Small intestine (tissue), 7 donors: ENCODE measurements at regions not wholly inside any gene's neighbourhood (a gene's known extent, or its start where the extent isn't known, plus 50 kb on each side); places are given as distances from the start of the nearest gene placed in this dataset.

Experiments used
- DNase-seq, 2 donors: peaks; one replicate each; pipeline versions ENCODE4 v3.0.0 to v3.0.0-alpha.2; 2013
- FAIRE-seq: peaks from 2 replicates; lab custom pipeline; 2012; peaks lifted over from hg19 to GRCh38; lab: Jason Lieb, UNC
- H3K27ac ChIP-seq, 3 donors: one replicate each; pipeline ENCODE4 v1.5.1; 2013; ENCODE audit warnings: low read length in 2 of 3, mild to moderate bottlenecking in 2 of 3, control low read depth in 1 of 3, inconsistent platforms in 1 of 3, low read depth in 1 of 3, moderate library complexity in 1 of 3
- H3K27me3 ChIP-seq, 3 donors: one replicate each; pipeline ENCODE4 v1.6.1; 2013; ENCODE audit warnings: low read length in 3 of 3, inconsistent platforms in 1 of 3; ENCODE audit not compliant: control insufficient read depth in 3 of 3, insufficient read depth in 3 of 3
- H3K36me3 ChIP-seq, 3 donors: one replicate each; pipeline ENCODE4 v1.6.1; 2013; ENCODE audit warnings: low read length in 3 of 3, inconsistent platforms in 1 of 3, low read depth in 1 of 3, mild to moderate bottlenecking in 1 of 3, moderate library complexity in 1 of 3; ENCODE audit not compliant: control insufficient read depth in 3 of 3, insufficient read depth in 2 of 3
- H3K4me1 ChIP-seq, 3 donors: one replicate each; pipeline ENCODE4 v1.6.1; 2013; ENCODE audit warnings: low read length in 2 of 3, inconsistent platforms in 1 of 3, low read depth in 1 of 3, mild to moderate bottlenecking in 1 of 3, moderate library complexity in 1 of 3; ENCODE audit not compliant: control insufficient read depth in 3 of 3, insufficient read depth in 2 of 3
- H3K4me3 ChIP-seq, 3 donors: one replicate each; pipeline ENCODE4 v1.5.1; 2013; ENCODE audit warnings: low read length in 3 of 3, control low read depth in 1 of 3, inconsistent platforms in 1 of 3, low read depth in 1 of 3, mild to moderate bottlenecking in 1 of 3, moderate library complexity in 1 of 3
- H3K9me3 ChIP-seq, 2 donors: one replicate each; pipeline ENCODE4 v1.6.1; 2013; ENCODE audit warnings: low read depth in 1 of 2, low read length in 1 of 2; ENCODE audit not compliant: control insufficient read depth in 2 of 2, insufficient read depth in 1 of 2
- WGBS, 3 donors: extraction: QIAGEN DNeasy Blood & Tissue Kit; methylation state at CpG; one replicate each; pipeline ENCODE4 v1.1.7; 2013; 5-methylcytosine and 5-hydroxymethylcytosine counted together
- donor health status: healthy with polysubstance abuse.
- donor health status: control.
- donor health status: control.
- donor health status: Bipolar disorder and iron deficiency.
- donor health status: healthy.

GRCh38 chr4:186939226-186939625 lies 215.6 kb upstream of the FAT1 start:
- Histone ChIP-seq H3K27ac (no peak overlapping the region), H3K4me3 (no peak overlapping the region), H3K36me3 (no peaks in the 10 kb centered on the region), H3K27me3 (no peaks in the 10 kb centered on the region), H3K4me1 (peaks cover 3 to 45% (median 9%) of the 10 kb centered on the region in 3 donors), H3K9me3 (no peaks in the 10 kb centered on the region)
- WGBS, 3 donors = 93 to 96% (median 96%) methylated on average over 1 of the region's 1 CpG
- DNase-seq (no peak), FAIRE-seq (no peak)

GRCh38 chr4:186939766-186940165 lies 216.1 kb upstream of the FAT1 start:
- Histone ChIP-seq H3K4me1 (peaks cover 3 to 40% (median 9%) of the 10 kb centered on the region in 3 donors), H3K4me3 (no peak overlapping the region), H3K27me3 (no peaks in the 10 kb centered on the region), H3K36me3 (no peaks in the 10 kb centered on the region), H3K27ac (no peak overlapping the region), H3K9me3 (no peaks in the 10 kb centered on the region)
- DNase-seq (no peak), FAIRE-seq (no peak)

GRCh38 chr4:186940476-186940875 lies 216.8 kb upstream of the FAT1 start:
- H3K27me3 ChIP-seq = no peaks in the 10 kb centered on the region
- no peak overlapping the region for H3K27ac ChIP-seq
- H3K4me1 ChIP-seq = peaks cover 6 to 33% (median 11%) of the 10 kb centered on the region in 3 donors
- H3K4me3 ChIP-seq = no peak overlapping the region
- no peak for FAIRE-seq
- 79 to 89% (median 84%) methylated on average over 2 of the region's 2 CpGs for WGBS, 3 donors
- H3K9me3 ChIP-seq = no peaks in the 10 kb centered on the region
- DNase-seq = no peak
- H3K36me3 ChIP-seq = no peaks in the 10 kb centered on the region

GRCh38 chr4:186942758-186943377 lies 219.2 kb upstream of the FAT1 start:
- WGBS, 3 donors = 40 to 46% (median 44%) methylated on average over 6 of the region's 6 CpGs
- H3K4me1 ChIP-seq = peaks cover 8 to 33% (median 11%) of the 10 kb centered on the region in 3 donors
- FAIRE-seq = no peak
- no peak overlapping the region for H3K4me3 ChIP-seq
- DNase-seq = peak; percentile 31 to 59
- H3K27ac ChIP-seq = peak overlapping the region in 2 of 3 donors; percentile 35 to 48
- no peaks in the 10 kb centered on the region for H3K9me3 ChIP-seq
- H3K27me3 ChIP-seq = no peaks in the 10 kb centered on the region
- H3K36me3 ChIP-seq = no peaks in the 10 kb centered on the region

- H3K27me3 ChIP-seq = no peaks in the 10 kb centered on the region
- 26 to 43% (median 30%) methylated on average over 2 of the region's 2 CpGs for WGBS, 3 donors
- no peaks in the 10 kb centered on the region for H3K9me3 ChIP-seq
- no peak for FAIRE-seq
- no peak overlapping the region for H3K4me3 ChIP-seq
- DNase-seq = peak; percentile 68 to 84
- peak overlapping the region in 1 of 3 donors; percentile 48 for H3K27ac ChIP-seq
- H3K36me3 ChIP-seq = no peaks in the 10 kb centered on the region
- peaks cover 8 to 33% (median 11%) of the 10 kb centered on the region in 3 donors for H3K4me1 ChIP-seq
Measured at GRCh38 chr4:186943411-186943810, 219.8 kb upstream of the FAT1 start.

GRCh38 chr4:186946136-186946535 lies 222.5 kb upstream of the FAT1 start:
- no peaks in the 10 kb centered on the region for H3K36me3 ChIP-seq
- FAIRE-seq (no peak), DNase-seq (peak; percentile 51 to 86)
- WGBS, 3 donors = 15 to 69% (median 35%) methylated on average over 6 of the region's 6 CpGs
- H3K27me3 ChIP-seq = no peaks in the 10 kb centered on the region
- no peak overlapping the region for H3K4me3 ChIP-seq
- peaks cover 8 to 33% (median 11%) of the 10 kb centered on the region in 3 donors for H3K4me1 ChIP-seq
- no peak overlapping the region for H3K27ac ChIP-seq
- no peaks in the 10 kb centered on the region for H3K9me3 ChIP-seq

GRCh38 chr4:186946682-186947294 lies 223.1 kb upstream of the FAT1 start:
- peaks cover 8 to 33% (median 11%) of the 10 kb centered on the region in 3 donors for H3K4me1 ChIP-seq
- no peaks in the 10 kb centered on the region for H3K9me3 ChIP-seq
- DNase-seq = peak; percentile 81 to 85
- H3K36me3 ChIP-seq = no peaks in the 10 kb centered on the region
- no peak for FAIRE-seq
- H3K27me3 ChIP-seq = no peaks in the 10 kb centered on the region
- WGBS, 3 donors = 41 to 64% (median 44%) methylated on average over 10 to 11 of the region's 11 CpGs
- no peak overlapping the region for H3K27ac ChIP-seq
- no peak overlapping the region for H3K4me3 ChIP-seq

GRCh38 chr4:186948361-186949242 lies 224.9 kb upstream of the FAT1 start:
- FAIRE-seq = no peak

More at GRCh38 chr4:186948361-186949242, 224.9 kb upstream of the FAT1 start:
- H3K27ac ChIP-seq = peak overlapping the region in 1 of 3 donors; percentile 35
- H3K4me3 ChIP-seq = no peak overlapping the region
- peak in 1 of 2 donors; percentile 25 for DNase-seq
- no peaks in the 10 kb centered on the region for H3K27me3 ChIP-seq
- H3K36me3 ChIP-seq = no peaks in the 10 kb centered on the region
- 27 to 53% (median 43%) methylated on average over 14 of the region's 14 CpGs for WGBS, 3 donors
- H3K9me3 ChIP-seq = no peaks in the 10 kb centered on the region
- H3K4me1 ChIP-seq = peaks cover 3 to 19% (median 8%) of the 10 kb centered on the region in 3 donors
